B cell (primary cell): ENCODE measurements at regions not wholly inside any gene's neighbourhood (a gene's known extent, or its start where the extent isn't known, plus 50 kb on each side); places are given as distances from the start of the nearest gene placed in this dataset.

Source experiments
- EZH2 ChIP-seq: IDR thresholded peaks from 2 replicates; pipeline ENCODE4 v1.6.1; 2012; ENCODE audit warnings: borderline replicate concordance, low read depth, mild to moderate bottlenecking, moderate library complexity, low read length; ENCODE audit not compliant: insufficient read depth, poor library complexity, severe bottlenecking
- TF ChIP-seq, protein P1 (sequence below): fragments of 200-600 bp; IDR thresholded peaks from one replicate; pipeline ENCODE4 v1.8.0; 2022; ENCODE audit warnings: antibody characterized with exemption, mild to moderate bottlenecking

DNA sequence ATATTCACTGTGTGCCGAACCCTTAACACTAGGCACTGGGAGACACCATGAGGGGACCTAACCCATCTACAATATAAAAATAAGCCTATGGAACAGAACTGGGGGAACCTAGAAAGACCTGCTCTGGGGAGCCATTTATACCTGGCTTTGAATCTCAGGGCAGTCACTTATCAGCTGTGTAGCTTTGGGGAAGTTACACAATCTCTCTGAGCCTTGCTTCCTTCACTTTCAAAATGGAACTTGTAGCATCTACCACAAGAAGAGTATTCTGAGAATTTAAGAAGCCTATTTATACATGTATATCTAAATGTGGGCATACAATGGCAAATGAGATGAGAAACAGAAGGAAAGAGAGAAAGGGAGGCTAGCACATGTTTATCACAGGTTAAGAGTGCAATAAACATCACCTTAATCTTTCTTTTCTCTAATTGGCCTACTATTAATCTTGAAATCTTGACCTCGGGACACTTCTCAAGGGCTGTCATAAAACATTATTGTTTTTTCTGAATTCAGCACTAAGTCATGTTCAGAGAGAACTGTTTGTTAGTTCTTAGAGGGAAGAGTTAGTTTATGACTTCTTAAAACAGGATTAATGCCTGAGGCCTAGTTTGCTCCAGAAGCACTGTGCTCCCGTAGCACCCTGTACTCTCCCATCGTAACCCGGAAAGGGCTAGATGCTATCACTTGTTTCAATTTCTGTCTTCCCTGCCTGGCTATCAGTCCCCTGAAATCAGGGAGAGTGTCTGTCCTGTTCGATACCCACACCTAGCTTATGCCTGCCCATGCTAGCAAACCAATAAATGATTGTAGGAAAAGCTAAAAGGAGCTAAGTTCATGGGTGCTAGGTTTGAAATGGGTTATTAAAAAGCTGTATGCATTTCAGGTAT is 606.4 kb upstream of the CLINT1 start:
- TF ChIP-seq, protein P1, sequence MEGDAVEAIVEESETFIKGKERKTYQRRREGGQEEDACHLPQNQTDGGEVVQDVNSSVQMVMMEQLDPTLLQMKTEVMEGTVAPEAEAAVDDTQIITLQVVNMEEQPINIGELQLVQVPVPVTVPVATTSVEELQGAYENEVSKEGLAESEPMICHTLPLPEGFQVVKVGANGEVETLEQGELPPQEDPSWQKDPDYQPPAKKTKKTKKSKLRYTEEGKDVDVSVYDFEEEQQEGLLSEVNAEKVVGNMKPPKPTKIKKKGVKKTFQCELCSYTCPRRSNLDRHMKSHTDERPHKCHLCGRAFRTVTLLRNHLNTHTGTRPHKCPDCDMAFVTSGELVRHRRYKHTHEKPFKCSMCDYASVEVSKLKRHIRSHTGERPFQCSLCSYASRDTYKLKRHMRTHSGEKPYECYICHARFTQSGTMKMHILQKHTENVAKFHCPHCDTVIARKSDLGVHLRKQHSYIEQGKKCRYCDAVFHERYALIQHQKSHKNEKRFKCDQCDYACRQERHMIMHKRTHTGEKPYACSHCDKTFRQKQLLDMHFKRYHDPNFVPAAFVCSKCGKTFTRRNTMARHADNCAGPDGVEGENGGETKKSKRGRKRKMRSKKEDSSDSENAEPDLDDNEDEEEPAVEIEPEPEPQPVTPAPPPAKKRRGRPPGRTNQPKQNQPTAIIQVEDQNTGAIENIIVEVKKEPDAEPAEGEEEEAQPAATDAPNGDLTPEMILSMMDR: no peak
- no peak for TF ChIP-seq EZH2
